Mesothelial cell of epicardium (in vitro differentiated cells): ENCODE measurements at regions not wholly inside any gene's neighbourhood (a gene's known extent, or its start where the extent isn't known, plus 50 kb on each side); places are given as distances from the start of the nearest gene placed in this dataset.

Experiments
- DNase-seq, 2 experiments: peaks; one replicate each; pipeline ENCODE4 v3.0.0; 2021; ENCODE audit warnings: low spot score in 2 of 2; ENCODE audit not compliant: unreplicated experiment in 2 of 2
- H3K27ac Mint-ChIP-seq: 2 replicates; pipeline ENCODE4 v1.8.0; 2021; ENCODE audit warnings: mixed read lengths
- H3K27me3 Mint-ChIP-seq: 2 replicates; pipeline ENCODE4 v1.8.0; 2021; ENCODE audit warnings: low read depth, mixed read lengths
- H3K36me3 Mint-ChIP-seq: 2 replicates; pipeline ENCODE4 v1.8.0; 2021; ENCODE audit warnings: mixed read lengths
- H3K4me1 Mint-ChIP-seq: 2 replicates; pipeline ENCODE4 v1.8.0; 2021; ENCODE audit warnings: mixed read lengths
- H3K4me3 Mint-ChIP-seq: 2 replicates; pipeline ENCODE4 v1.8.0; 2021; ENCODE audit warnings: mild to moderate bottlenecking, moderate library complexity, mixed read lengths
- H3K9me3 Mint-ChIP-seq: 2 replicates; pipeline ENCODE4 v1.8.0; 2021; ENCODE audit warnings: mixed read lengths
- CTCF ChIP-seq: fragments of 200-600 bp; sonication (generic); IDR thresholded peaks from one replicate; pipeline ENCODE4 v1.5.0; 2021; ENCODE audit warnings: antibody characterized with exemption; ENCODE audit not compliant: unreplicated experiment

DNA sequence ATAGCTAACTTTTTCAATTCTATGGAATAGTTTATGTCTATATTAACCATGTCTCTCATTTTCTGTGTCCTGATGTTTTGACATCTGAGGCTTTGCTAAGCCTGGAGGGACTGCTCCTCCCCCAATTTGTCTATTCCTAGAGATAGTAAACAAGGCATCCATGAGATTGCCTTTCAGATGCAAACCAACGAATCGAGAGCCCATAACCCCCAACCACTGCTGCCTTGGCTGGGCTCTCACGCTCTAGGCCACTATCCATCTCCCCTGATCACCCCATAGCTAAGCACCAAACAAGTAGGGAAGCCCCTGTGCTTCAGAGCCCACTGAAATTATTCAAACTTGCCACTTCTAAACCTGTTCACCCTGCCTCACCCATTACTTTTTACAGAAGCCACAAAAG lies 437.7 kb downstream of the SETD4 start:
- H3K27me3 Mint-ChIP-seq = peaks cover 2% of the 10 kb centered on the region
- H3K4me3 Mint-ChIP-seq = no peak overlapping the region
- peaks cover 6% of the 10 kb centered on the region for H3K9me3 Mint-ChIP-seq
- no peaks in the 10 kb centered on the region for H3K36me3 Mint-ChIP-seq
- no peak overlapping the region for H3K27ac Mint-ChIP-seq
- peaks cover 9% of the 10 kb centered on the region for H3K4me1 Mint-ChIP-seq
- no peak for DNase-seq
- TF ChIP-seq CTCF = no peak

DNA sequence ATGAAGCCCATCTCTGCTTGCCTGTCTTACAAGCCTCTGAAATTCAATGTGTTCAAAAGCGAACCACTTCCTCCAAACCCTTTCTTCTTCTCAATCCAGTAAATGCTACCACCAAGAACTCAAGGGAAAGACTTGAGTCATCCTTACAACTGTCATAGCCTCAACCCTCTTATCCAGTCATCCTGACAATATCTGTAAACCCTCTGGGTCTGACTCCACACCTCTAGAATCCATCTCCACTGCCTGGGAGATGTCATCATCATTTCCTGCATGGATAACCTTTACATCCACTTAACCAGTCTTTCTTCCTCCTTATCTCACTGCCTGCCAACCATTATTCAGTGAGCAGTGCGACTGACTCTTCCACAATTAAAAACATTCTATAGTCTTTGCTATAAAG lies 441.1 kb downstream of the SETD4 start:
- Mint-ChIP-seq H3K4me1 (peaks cover 1% of the 10 kb centered on the region), H3K27ac (no peak overlapping the region), H3K27me3 (peaks cover 2% of the 10 kb centered on the region), H3K36me3 (no peaks in the 10 kb centered on the region), H3K4me3 (no peak overlapping the region), H3K9me3 (peaks cover 6% of the 10 kb centered on the region)
- no peak for TF ChIP-seq CTCF
- DNase-seq = no peak

DNA sequence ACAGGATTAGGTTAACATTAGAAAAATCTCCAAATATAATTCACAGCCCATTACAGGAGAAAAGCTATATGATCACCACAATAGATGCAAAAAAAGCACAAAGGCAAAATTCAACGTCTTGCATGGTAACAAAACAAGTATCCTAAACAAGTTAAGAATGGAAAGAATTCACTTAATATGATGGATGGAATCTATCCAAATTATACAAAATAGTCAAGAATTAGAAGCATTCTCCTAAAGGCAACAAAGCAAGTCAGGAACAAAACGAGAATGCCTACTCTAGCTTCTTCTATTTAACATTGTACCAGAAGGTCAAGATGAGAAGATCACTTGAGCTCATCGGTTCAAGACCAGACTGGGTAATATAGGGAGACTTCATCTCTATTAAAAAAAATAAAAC lies 442.8 kb downstream of the SETD4 start:
- Mint-ChIP-seq H3K9me3 (peaks cover 6% of the 10 kb centered on the region), H3K4me1 (peaks cover 4% of the 10 kb centered on the region), H3K4me3 (no peak overlapping the region), H3K36me3 (no peaks in the 10 kb centered on the region), H3K27me3 (peaks cover 2% of the 10 kb centered on the region), H3K27ac (no peak overlapping the region)
- no peak for TF ChIP-seq CTCF
- no peak for DNase-seq

DNA sequence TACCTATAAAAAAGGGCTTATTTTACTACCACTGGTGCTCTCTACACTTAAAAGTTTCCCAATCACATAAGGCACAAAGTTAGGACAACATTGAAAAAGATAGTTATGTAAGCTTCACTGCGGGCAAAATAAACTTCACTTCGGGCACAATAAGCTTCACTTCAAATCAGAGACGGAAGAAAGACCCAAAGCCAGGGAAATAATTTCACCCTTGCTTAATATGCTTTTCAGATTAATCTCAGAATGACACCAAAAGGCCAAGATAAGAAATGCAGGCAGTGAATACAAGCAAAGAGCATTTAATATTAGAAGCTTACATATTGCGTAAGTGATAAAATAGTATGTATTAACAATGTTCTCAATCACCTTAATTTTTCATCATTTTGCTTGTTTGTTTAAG lies 444.2 kb downstream of the SETD4 start:
- H3K4me1 Mint-ChIP-seq = peaks cover 4% of the 10 kb centered on the region
- no peak overlapping the region for H3K27ac Mint-ChIP-seq
- TF ChIP-seq CTCF = no peak
- H3K4me3 Mint-ChIP-seq = no peak overlapping the region
- DNase-seq = no peak
- H3K36me3 Mint-ChIP-seq = no peaks in the 10 kb centered on the region
- H3K9me3 Mint-ChIP-seq = peaks cover 4% of the 10 kb centered on the region
- H3K27me3 Mint-ChIP-seq = peaks cover 2% of the 10 kb centered on the region

DNA sequence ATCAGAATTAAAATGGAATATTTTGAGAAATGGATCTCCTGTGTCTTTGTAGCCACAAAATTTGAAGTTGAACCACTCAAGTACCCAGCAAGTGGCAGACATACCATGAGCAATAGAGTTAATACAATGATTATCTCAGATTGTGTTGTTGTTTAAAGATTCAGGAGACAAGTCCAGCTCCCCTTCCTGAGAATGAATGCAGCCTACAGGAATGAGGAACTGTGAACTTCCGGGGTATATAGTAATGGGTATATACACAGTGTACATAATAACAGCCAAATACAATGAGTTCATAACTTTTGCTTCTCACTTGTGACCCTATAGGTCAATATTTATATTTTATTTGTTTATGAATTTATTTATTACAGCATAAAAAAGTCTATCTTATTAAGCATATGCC lies 445.0 kb downstream of the SETD4 start:
- Mint-ChIP-seq H3K4me3 (no peak overlapping the region), H3K4me1 (peaks cover 4% of the 10 kb centered on the region), H3K27me3 (peaks cover 2% of the 10 kb centered on the region), H3K27ac (no peak overlapping the region), H3K36me3 (no peaks in the 10 kb centered on the region), H3K9me3 (no peaks in the 10 kb centered on the region)
- no peak for DNase-seq
- no peak for TF ChIP-seq CTCF

DNA sequence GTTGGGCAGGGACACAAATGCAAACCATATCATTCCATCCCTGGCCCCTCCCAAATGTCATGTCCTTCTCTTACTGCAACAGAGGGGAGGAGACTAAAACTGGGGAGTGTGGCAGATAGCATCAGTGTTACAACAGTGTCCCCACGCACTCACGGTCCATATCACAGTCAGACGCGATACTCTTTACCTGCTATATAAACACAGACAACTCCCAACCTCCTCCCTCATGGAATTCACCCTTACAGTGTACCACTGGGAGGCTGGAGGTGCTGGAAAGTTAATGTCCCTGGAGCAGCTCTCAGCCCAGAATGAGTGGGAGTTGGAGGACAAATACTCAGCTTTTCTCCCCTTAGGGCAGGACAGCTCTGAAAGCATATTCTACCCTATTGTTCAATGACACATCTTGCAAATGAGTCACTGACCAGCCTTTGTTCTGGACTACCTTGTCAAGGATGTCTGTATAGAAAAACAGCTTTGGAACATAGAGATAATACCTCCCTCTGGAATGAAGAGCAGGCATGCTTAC lies 445.9 kb downstream of the SETD4 start:
- H3K27me3 Mint-ChIP-seq = peaks cover 2% of the 10 kb centered on the region
- DNase-seq = no peak
- H3K4me3 Mint-ChIP-seq = no peak overlapping the region
- peaks cover 4% of the 10 kb centered on the region for H3K4me1 Mint-ChIP-seq
- no peak overlapping the region for H3K27ac Mint-ChIP-seq
- H3K36me3 Mint-ChIP-seq = no peaks in the 10 kb centered on the region
- no peaks in the 10 kb centered on the region for H3K9me3 Mint-ChIP-seq
- no peak for TF ChIP-seq CTCF
